ENCODE measurements at regions not wholly inside any gene's neighbourhood (a gene's known extent, or its start where the extent isn't known, plus 50 kb on each side); places are given as distances from the start of the nearest gene placed in this dataset.

- Histone ChIP-seq H3K4me1 (no peaks in the 10 kb centered on the region), H3K27me3 (no peaks in the 10 kb centered on the region), H3K36me3 (no peaks in the 10 kb centered on the region), H3K27ac (no peak overlapping the region), H3K4me3 (no peak overlapping the region), H3K9me3 (no peaks in the 10 kb centered on the region)
- no peak for DNase-seq (ENCODE audit: extremely low spot score in 2 of 2)
- TF ChIP-seq, protein P1, sequence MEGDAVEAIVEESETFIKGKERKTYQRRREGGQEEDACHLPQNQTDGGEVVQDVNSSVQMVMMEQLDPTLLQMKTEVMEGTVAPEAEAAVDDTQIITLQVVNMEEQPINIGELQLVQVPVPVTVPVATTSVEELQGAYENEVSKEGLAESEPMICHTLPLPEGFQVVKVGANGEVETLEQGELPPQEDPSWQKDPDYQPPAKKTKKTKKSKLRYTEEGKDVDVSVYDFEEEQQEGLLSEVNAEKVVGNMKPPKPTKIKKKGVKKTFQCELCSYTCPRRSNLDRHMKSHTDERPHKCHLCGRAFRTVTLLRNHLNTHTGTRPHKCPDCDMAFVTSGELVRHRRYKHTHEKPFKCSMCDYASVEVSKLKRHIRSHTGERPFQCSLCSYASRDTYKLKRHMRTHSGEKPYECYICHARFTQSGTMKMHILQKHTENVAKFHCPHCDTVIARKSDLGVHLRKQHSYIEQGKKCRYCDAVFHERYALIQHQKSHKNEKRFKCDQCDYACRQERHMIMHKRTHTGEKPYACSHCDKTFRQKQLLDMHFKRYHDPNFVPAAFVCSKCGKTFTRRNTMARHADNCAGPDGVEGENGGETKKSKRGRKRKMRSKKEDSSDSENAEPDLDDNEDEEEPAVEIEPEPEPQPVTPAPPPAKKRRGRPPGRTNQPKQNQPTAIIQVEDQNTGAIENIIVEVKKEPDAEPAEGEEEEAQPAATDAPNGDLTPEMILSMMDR (IDR thresholded peaks at IDR 0.05), result no peak
- no peak for TF ChIP-seq POLR2A (IDR thresholded peaks at IDR 0.05)
- TF ChIP-seq POLR2AphosphoS5 (IDR thresholded peaks at IDR 0.05; ENCODE audit: insufficient read depth in 1 of 2, low read depth in 1 of 2), result no peak
- intact Hi-C loops (cut with DNase I), result no loop called here
Observed at GRCh38 chr4:42347076-42347475, 50.2 kb upstream of the SHISA3 start.

All from vagina (tissue), 2 donors.